WTC11 (cell line): ENCODE measurements at regions not wholly inside any gene's neighbourhood (a gene's known extent, or its start where the extent isn't known, plus 50 kb on each side); places are given as distances from the start of the nearest gene placed in this dataset.

Source experiments
- ATAC-seq: fragments of 200-7000 bp; cut with Tn5 transposase; 2 replicates; pipeline ENCODE4 v1.10.0; 2021; ENCODE audit warnings: mild to moderate bottlenecking, moderate library complexity
- CTCF ChIA-PET: fragments of 300-600 bp; sonication (Branson Sonifier 250); formaldehyde crosslinking; loops from one replicate; lab custom pipeline; 2021; ENCODE audit warnings: antibody characterized with exemption; lab: Charles Lee
- POLR2A ChIA-PET: fragments of 350-600 bp; sonication (Branson Sonifier 250); formaldehyde crosslinking; loops from one replicate; lab custom pipeline; 2021; ENCODE audit warnings: antibody characterized with exemption; lab: Charles Lee
- DNase-seq: peaks from one replicate; pipeline ENCODE4 v3.0.0; 2021; ENCODE audit warnings: low spot score
- H3K27ac Mint-ChIP-seq: 2 replicates; pipeline ENCODE4 v1.8.0; 2021; ENCODE audit warnings: mixed read lengths
- H3K27me3 Mint-ChIP-seq: 2 replicates; pipeline ENCODE4 v1.8.0; 2021; ENCODE audit warnings: low read depth, mild to moderate bottlenecking, moderate library complexity, mixed read lengths
- H3K36me3 Mint-ChIP-seq: 2 replicates; pipeline ENCODE4 v1.8.0; 2021; ENCODE audit warnings: mixed read lengths
- H3K4me1 Mint-ChIP-seq: 2 replicates; pipeline ENCODE4 v1.8.0; 2022; ENCODE audit warnings: mixed read lengths
- H3K4me3 Mint-ChIP-seq: 2 replicates; pipeline ENCODE4 v1.8.0; 2021; ENCODE audit warnings: mild to moderate bottlenecking, moderate library complexity, mixed read lengths
- H3K9me3 Mint-ChIP-seq: 2 replicates; pipeline ENCODE4 v1.8.0; 2021; ENCODE audit warnings: mixed read lengths
- ARID4B ChIP-seq: sonication (generic); formaldehyde crosslinking; IDR thresholded peaks from 2 replicates; pipeline ENCODE4 v1.8.0; 2023; ENCODE audit warnings: missing genetic modification reagents, mild to moderate bottlenecking, borderline replicate concordance
- ATF3 ChIP-seq: sonication (generic); formaldehyde crosslinking; conservative IDR thresholded peaks from 2 replicates; pipeline ENCODE4 v1.8.1; 2022; ENCODE audit warnings: mild to moderate bottlenecking, missing genetic modification reagents
- EMX1 ChIP-seq: fragments of 250-450 bp; sonication (Bioruptor Pico); IDR thresholded peaks from 2 replicates; pipeline ENCODE4 v1.8.0; 2021; ENCODE audit warnings: mild to moderate bottlenecking
- ESRRA ChIP-seq: sonication (generic); formaldehyde crosslinking; IDR thresholded peaks from 2 replicates; pipeline ENCODE4 v1.8.1; 2022; ENCODE audit warnings: mild to moderate bottlenecking, missing genetic modification reagents, borderline replicate concordance
- ETV6 ChIP-seq: sonication (generic); formaldehyde crosslinking; IDR thresholded peaks from 2 replicates; pipeline ENCODE4 v1.8.1; 2022; ENCODE audit warnings: mild to moderate bottlenecking, missing genetic modification reagents
- FOXP1 ChIP-seq: sonication (generic); formaldehyde crosslinking; IDR thresholded peaks from 2 replicates; pipeline ENCODE4 v1.8.0; 2022; ENCODE audit warnings: missing genetic modification reagents, mild to moderate bottlenecking, moderate library complexity, borderline replicate concordance
- GABPB1 ChIP-seq: sonication (generic); formaldehyde crosslinking; IDR thresholded peaks from 2 replicates; pipeline ENCODE4 v1.8.1; 2023; ENCODE audit warnings: mild to moderate bottlenecking, missing genetic modification reagents
- JUN ChIP-seq: sonication (generic); formaldehyde crosslinking; IDR thresholded peaks from 2 replicates; pipeline ENCODE4 v1.8.0; 2023; ENCODE audit warnings: mild to moderate bottlenecking, missing genetic modification reagents
- NR3C1 ChIP-seq: sonication (generic); formaldehyde crosslinking; conservative IDR thresholded peaks from 2 replicates; pipeline ENCODE4 v1.8.1; 2023; ENCODE audit warnings: low read depth, mild to moderate bottlenecking, missing genetic modification reagents
- SOX15 ChIP-seq: fragments of 250-450 bp; sonication (Bioruptor Pico); IDR thresholded peaks from 2 replicates; pipeline ENCODE4 v1.9.0; 2021; ENCODE audit warnings: mild to moderate bottlenecking
- STAT6 ChIP-seq: sonication (generic); formaldehyde crosslinking; conservative IDR thresholded peaks from 2 replicates; pipeline ENCODE4 v1.8.1; 2023; ENCODE audit warnings: mild to moderate bottlenecking, low read depth, missing genetic modification reagents, moderate library complexity
- USF1 ChIP-seq: sonication (generic); formaldehyde crosslinking; IDR thresholded peaks from 2 replicates; pipeline ENCODE4 v1.8.0; 2022; ENCODE audit warnings: mild to moderate bottlenecking, missing genetic modification reagents
- TF ChIP-seq, protein P1 (sequence below): fragments of 200-600 bp; IDR thresholded peaks from 2 replicates; pipeline ENCODE4 v1.8.0; 2022; ENCODE audit warnings: antibody characterized with exemption
- TF ChIP-seq, protein P2 (sequence below): sonication (generic); formaldehyde crosslinking; IDR thresholded peaks from 2 replicates; pipeline ENCODE4 v1.8.0; 2022; ENCODE audit warnings: mild to moderate bottlenecking, missing genetic modification reagents

GRCh38 chr4:166162327-166162726, 289.3 kb downstream of the TLL1 start:
- TF ChIP-seq ESRRA (CRISPR knock-in tag) (no peak), STAT6 (CRISPR knock-in tag) (no peak)
- ChIA-PET POLR2A (no interaction called here), CTCF (interaction anchor here (0.8 to 1.9 kb wide), 3 partner anchors 36 to 669 kb away, joined by 3 to 7 read pairs (median 5); no protein-coding TSS in a partner anchor)

GRCh38 chr4:166165829-166166420, 292.9 kb downstream of the TLL1 start:
- Mint-ChIP-seq H3K27me3 (no peaks in the 10 kb centered on the region), H3K36me3 (no peaks in the 10 kb centered on the region), H3K4me1 (no peaks in the 10 kb centered on the region), H3K4me3 (no peak overlapping the region), H3K9me3 (no peaks in the 10 kb centered on the region)
- POLR2A ChIA-PET = no interaction called here
- no peak for DNase-seq
- TF ChIP-seq, protein P1, sequence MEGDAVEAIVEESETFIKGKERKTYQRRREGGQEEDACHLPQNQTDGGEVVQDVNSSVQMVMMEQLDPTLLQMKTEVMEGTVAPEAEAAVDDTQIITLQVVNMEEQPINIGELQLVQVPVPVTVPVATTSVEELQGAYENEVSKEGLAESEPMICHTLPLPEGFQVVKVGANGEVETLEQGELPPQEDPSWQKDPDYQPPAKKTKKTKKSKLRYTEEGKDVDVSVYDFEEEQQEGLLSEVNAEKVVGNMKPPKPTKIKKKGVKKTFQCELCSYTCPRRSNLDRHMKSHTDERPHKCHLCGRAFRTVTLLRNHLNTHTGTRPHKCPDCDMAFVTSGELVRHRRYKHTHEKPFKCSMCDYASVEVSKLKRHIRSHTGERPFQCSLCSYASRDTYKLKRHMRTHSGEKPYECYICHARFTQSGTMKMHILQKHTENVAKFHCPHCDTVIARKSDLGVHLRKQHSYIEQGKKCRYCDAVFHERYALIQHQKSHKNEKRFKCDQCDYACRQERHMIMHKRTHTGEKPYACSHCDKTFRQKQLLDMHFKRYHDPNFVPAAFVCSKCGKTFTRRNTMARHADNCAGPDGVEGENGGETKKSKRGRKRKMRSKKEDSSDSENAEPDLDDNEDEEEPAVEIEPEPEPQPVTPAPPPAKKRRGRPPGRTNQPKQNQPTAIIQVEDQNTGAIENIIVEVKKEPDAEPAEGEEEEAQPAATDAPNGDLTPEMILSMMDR = peak; percentile 56
- TF ChIP-seq FOXP1 (CRISPR knock-in tag) = no peak
- TF ChIP-seq, all 79 proteins: peak for 1
- ATAC-seq = peak; percentile 89
- CTCF ChIA-PET = interaction anchor here (1.0 to 2.3 kb wide), 3 partner anchors 28 to 673 kb away, joined by 3 to 21 read pairs (median 4); no protein-coding TSS in a partner anchor
- H3K27ac Mint-ChIP-seq = no peak overlapping the region

More at GRCh38 chr4:166162327-166162726, 289.3 kb downstream of the TLL1 start:
- Mint-ChIP-seq H3K27me3 (no peaks in the 10 kb centered on the region), H3K9me3 (no peaks in the 10 kb centered on the region), H3K4me3 (no peak overlapping the region), H3K27ac (no peak overlapping the region), H3K36me3 (no peaks in the 10 kb centered on the region), H3K4me1 (peaks cover 6% of the 10 kb centered on the region)
- ATAC-seq (no peak), DNase-seq (no peak)

GRCh38 chr4:166169111-166169510, 296.1 kb downstream of the TLL1 start:
- peak; percentile 38 for DNase-seq
- Mint-ChIP-seq H3K4me1 (no peaks in the 10 kb centered on the region), H3K4me3 (no peak overlapping the region), H3K27me3 (no peaks in the 10 kb centered on the region), H3K36me3 (no peaks in the 10 kb centered on the region), H3K9me3 (no peaks in the 10 kb centered on the region)
- CTCF ChIA-PET = interaction anchor here (0.6 to 1.2 kb wide), 14 partner anchors 13 to 1163 kb away, joined by 3 to 36 read pairs (median 3); no protein-coding TSS in a partner anchor
- peak; percentile 84 for ATAC-seq
- POLR2A ChIA-PET = interaction anchor here (0.7 kb wide), 1 partner anchor 1261 kb away, joined by 4 read pairs; no protein-coding TSS in a partner anchor
- TF ChIP-seq, protein P2, sequence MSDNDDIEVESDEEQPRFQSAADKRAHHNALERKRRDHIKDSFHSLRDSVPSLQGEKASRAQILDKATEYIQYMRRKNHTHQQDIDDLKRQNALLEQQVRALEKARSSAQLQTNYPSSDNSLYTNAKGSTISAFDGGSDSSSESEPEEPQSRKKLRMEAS (CRISPR knock-in tag) = no peak
- TF ChIP-seq, protein P1 = 0 out of 2 replicates have a peak, but pooled peaks have one; percentile 24
- TF ChIP-seq, all 79 proteins: peak for 1
- H3K27ac Mint-ChIP-seq = no peak overlapping the region

- H3K27me3 Mint-ChIP-seq = no peaks in the 10 kb centered on the region
- DNase-seq = no peak
- ATAC-seq = no peak
- TF ChIP-seq JUN (CRISPR knock-in tag) (no peak), ETV6 (CRISPR knock-in tag) (no peak), NR3C1 (CRISPR knock-in tag) (no peak), GABPB1 (CRISPR knock-in tag) (no peak), ARID4B (CRISPR knock-in tag) (no peak), USF1 (CRISPR knock-in tag) (no peak), SOX15 (no peak), EMX1 (CRISPR knock-in tag) (no peak), ATF3 (no peak)
These were observed 299.6 kb downstream of the TLL1 start for GRCh38 chr4:166172619-166173018.

More at GRCh38 chr4:166172619-166173018, 299.6 kb downstream of the TLL1 start:
- Mint-ChIP-seq H3K36me3 (no peaks in the 10 kb centered on the region), H3K4me3 (no peak overlapping the region), H3K9me3 (no peaks in the 10 kb centered on the region), H3K4me1 (no peaks in the 10 kb centered on the region), H3K27ac (no peak overlapping the region)
- CTCF ChIA-PET = interaction anchor here (1.6 kb wide), 1 partner anchor 422 kb away, joined by 6 read pairs; no protein-coding TSS in a partner anchor
- POLR2A ChIA-PET = no interaction called here
